HepG2 (cell line): ENCODE measurements at regions not wholly inside any gene's neighbourhood (a gene's known extent, or its start where the extent isn't known, plus 50 kb on each side); places are given as distances from the start of the nearest gene placed in this dataset.

Experiments used
- BRCA1 ChIP-seq: sonication (generic); formaldehyde crosslinking; IDR thresholded peaks from 2 replicates; pipeline ENCODE4 v1.4.0; 2020; ENCODE audit warnings: missing genetic modification reagents
- FOXP1 ChIP-seq, 2 experiments: fragments of 450-650 bp in 1 of 2; IDR thresholded peaks; 2 replicates each; pipeline ENCODE4 v1.6.1; 2017 to 2018; ENCODE audit warnings: antibody characterized with exemption in 1 of 2
- KLF6 ChIP-seq: IDR thresholded peaks from 2 replicates; pipeline ENCODE4 v1.8.0; 2016; ENCODE audit warnings: missing biosample characterization, missing genetic modification reagents
- TAF1 ChIP-seq: sonication (generic); formaldehyde crosslinking; IDR thresholded peaks from 2 replicates; pipeline ENCODE4 v1.4.0; 2020; ENCODE audit warnings: missing genetic modification reagents

- TF ChIP-seq KLF6 (no peak), BRCA1 (CRISPR knock-in tag) (no peak), TAF1 (no peak), FOXP1 (IDR thresholded peaks at IDR 0.05) (no peak), FOXP1 (CRISPR knock-in tag; IDR thresholded peaks at IDR 0.05) (no peak)
Measured at GRCh38 chr3:107044677-107045076, 332.6 kb upstream of the CCDC54 start.
